ENCODE measurements at regions not wholly inside any gene's neighbourhood (a gene's known extent, or its start where the extent isn't known, plus 50 kb on each side); places are given as distances from the start of the nearest gene placed in this dataset.

- DNase-seq = no peak
These were observed 935.8 kb upstream of the TYRP1 start for GRCh38 chr9:11757408-11757807.

GRCh38 chr9:11758016-11758415 is 935.2 kb upstream of the TYRP1 start:
- DNase-seq = no peak

DNA sequence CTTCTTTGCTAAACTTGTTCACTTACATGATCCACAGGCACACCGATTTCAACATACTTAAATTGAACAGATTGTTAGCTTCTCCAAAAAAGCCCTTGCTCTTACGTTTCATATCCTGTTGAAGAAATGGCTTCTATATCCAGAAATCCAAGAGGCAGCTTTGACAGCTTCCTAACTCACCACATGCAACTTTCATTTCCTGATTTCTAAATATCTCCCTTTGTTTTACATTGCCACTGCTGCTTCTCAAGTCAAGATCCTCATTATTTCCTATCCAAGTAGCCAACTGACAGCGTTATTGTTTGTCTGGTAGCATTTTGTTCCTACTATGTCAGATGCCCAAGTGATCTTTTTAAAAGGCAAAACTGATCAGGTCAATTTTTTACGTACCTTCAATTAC is 913.2 kb upstream of the TYRP1 start:
- no peak for DNase-seq

DNA sequence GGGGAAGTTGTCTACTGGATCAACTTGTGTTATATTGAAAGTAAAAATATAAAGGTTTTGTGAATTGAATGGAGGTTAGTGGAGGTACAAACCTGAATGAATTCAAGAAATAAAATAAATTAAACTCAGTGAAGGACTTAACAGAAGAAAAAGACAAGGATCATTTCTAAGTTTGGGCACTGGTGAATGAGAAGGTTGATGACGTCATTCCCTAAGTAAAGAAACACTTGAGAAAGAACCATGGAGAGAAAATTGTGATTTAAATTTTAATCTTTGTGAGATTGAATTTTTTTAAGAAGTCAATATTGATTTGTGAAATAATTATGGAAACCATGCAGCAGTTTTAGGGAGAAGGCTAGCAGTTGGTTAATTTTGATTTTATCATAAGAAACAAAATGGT is 900.3 kb upstream of the TYRP1 start:
- DNase-seq = no peak

- DNase-seq = no peak
These were observed 898.2 kb upstream of the TYRP1 start for GRCh38 chr9:11794984-11795383.

- no peak for DNase-seq
These were observed 887.2 kb upstream of the TYRP1 start for GRCh38 chr9:11805969-11806368.

DNA sequence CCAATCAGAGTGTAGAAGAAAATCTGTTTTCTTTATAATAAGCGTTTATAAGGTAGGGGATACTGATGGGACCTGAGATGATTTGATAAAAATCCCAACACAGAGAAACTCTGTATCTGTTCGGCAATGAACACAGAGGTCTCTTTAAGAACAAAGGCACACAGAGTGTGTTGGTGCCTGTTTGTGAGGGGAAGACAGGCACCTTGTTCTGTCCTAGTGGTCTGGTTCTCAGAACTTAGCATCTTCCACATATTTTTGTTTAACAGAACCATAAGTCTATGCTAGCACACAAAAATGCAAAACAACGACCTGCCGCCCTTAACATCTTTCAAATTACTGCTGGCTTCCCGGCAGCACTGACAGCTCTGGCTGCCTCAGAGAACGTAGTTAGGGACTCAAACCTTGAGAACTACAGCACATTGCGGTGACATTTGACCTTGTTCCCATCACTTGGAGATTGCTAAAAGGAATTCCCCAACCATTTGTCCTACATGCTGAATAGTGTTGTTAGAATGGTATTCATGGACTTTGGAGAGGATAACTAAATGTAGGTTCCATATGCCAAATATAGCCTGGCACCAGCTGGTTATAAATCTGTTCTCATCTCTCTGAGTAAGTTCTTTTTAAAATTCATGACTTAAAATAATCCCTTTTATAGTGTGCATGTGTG is 871.7 kb upstream of the TYRP1 start:
- no peak for DNase-seq

- no peak for DNase-seq
These were observed 865.0 kb upstream of the TYRP1 start for GRCh38 chr9:11828201-11828600.

GRCh38 chr9:11833056-11833455 is 860.1 kb upstream of the TYRP1 start:
- no peak for DNase-seq

DNA sequence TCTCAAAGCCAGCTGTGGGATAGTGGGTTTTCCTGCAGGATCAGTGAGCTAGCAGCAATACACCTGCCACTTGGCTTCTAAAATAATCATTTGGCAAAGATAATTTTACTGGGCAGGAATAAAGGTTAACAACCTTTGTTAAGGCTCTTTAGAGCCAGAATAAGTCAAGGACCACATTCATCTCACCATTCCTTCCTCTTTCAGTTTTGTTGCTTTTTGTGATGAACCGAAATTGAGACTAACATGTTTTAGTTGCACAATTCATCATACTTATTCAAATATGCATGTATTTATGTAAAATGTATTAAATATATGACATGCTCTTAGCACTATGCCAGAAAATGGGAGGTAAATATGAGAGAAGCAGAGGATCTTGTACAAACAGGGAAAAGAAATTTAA is 824.4 kb upstream of the TYRP1 start:
- no peak for DNase-seq

DNA sequence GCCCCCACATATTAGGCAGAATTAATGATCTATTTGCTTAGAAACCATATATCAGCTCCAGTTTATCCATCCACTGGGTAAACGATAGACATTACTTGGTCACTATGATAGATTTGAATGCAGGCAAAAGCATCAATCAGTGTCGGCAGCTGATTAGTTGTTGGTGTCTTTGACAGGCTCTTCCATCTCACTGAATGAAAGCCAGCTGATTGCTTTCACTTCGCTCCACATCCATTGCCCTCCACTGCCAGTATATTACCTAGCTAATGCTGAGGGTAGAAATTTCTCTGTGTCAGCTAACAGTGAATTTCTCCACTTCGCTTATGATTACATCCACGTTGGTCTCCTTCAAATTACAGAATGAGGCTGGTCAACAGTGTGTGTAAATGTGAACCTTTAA is 821.3 kb upstream of the TYRP1 start:
- DNase-seq = no peak

DNA sequence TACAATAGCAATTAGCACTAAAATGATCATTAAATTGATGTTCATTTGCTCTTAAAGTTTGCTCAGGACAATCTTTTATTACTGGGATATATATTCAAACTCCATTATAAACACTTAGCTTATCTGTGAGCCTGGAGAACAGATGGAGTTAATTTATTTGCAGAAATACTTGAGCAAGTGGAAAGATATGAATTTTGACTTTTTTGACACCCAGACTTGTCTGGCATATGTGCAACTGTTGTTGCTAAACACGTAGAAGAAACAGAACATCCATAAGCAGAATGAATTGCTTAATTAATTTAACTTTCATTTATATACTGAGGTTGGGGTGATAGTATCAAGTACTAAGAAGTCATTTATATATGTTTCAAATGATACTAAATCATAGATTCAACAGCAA is 820.7 kb upstream of the TYRP1 start:
- no peak for DNase-seq

DNA sequence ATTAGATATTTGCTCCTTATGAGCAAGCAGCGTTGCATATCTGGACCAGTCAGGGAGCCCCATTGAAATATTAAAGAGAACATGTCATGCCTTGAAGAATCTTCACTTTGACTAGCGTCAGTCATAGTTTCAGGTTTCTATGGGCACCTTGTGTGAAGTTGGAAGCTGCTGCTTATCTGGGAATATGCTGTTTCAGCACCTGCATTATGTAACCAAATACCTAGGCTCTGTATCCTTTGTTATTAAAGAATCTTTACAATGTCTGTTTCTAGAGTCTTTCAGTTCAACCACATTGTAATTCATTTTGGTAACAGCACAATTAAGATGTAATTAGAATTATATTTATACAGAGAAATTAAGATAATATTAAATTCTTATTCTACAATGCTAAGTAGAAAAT is 818.8 kb upstream of the TYRP1 start:
- DNase-seq = no peak

DNA sequence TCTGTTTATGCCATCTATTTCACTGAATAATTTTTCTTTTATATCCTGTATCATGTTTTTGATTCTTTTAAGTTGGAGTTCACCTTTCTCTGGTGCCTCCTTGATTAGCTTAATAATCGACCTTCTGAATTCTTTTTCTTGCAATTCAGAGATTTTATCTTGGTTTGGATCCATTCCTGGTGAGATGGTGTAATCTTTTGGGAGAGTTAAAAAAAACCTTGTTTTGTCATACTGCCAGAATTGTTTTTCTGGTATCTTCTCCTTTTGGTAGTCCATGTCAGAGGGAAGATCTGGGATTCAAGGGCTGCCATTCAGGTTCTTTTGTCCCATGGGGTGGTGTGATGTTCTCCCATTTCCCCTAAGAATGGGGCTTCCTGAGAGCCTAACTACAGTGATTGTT is 800.8 kb upstream of the TYRP1 start:
- DNase-seq = no peak

DNA sequence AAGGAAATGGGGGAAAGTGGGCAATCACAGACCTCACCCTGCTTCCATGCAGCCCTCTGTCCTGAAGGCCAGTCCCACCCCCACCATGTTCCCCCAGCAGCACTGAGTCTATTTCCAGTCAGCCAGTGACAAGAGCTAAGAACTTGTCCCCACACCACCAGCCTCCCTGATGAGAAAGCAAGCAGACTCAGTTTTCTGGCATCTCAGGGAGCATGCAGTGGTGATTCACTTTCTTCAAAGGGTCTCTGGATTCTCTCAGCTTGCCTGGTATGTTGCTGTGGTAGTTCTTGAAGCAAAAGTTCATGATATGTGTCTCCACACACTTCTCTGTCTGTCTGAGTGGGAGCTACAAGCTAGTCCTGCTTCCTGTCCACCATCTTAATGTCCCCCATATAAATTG is 799.9 kb upstream of the TYRP1 start:
- no peak for DNase-seq

GRCh38 chr9:11894136-11894535 is 799.0 kb upstream of the TYRP1 start:
- no peak for DNase-seq

GRCh38 chr9:11902610-11903009 is 790.6 kb upstream of the TYRP1 start:
- no peak for DNase-seq

- no peak for DNase-seq
These were observed 777.5 kb upstream of the TYRP1 start for GRCh38 chr9:11915699-11916098.

DNA sequence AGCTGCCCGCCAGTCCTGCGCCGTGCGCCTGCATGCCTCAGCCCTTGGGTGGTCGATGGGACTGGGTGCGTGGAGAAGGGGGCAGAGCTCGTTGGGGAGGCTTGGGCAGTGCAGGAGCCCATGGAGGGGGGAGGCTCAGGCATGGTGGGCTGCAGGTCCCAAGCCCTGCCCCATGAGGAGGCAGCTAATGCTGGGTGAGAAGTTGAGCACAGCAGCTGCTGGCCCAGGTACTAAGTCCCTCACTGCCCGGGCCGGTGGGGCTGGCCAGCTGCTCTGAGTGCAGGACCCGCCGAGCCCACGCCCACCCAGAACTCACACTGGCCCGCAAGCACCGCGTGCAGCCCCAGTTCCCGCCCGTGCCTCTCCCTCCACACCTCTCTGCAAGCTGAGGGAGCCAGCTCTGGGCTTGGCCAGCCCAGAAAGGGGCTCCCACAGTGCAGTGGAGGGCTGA is 764.3 kb upstream of the TYRP1 start:
- no peak for DNase-seq

DNA sequence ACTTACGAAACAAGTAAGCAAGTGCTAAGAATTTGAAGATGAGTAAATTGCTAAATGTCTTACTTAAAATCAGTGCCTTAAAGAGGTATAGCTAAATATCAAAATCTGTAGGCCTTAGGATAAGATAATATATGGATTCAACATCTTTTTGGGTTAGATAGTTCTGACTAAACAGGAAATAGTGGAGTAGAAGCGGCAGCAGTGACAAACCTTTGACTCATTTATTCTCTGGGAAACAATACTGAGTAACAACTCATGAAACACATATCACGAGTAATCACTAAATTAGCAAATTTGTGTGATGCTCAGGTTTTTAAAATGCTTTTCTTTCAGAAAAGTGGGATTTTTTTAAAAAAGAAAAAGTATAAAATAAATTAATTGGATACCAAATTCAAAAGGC is 762.1 kb upstream of the TYRP1 start:
- DNase-seq = no peak

DNA sequence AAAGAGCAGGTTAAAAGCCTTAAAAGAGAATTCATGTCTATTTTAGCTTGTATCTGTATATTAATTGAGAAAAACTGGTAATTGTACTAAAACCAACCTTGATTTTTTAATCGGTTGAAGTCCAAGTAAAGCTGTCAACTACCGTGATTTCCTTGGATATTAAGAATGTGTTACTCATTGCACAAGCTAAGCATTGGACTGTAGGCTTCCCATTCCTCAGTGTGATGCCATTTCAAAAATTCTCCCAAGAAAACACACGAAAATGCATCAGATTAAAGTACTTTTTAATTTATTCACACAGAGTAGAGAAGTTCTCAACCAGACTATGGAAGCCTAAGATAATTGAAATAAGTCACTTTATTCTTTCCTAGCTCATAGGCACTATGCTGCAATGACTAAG is 761.4 kb upstream of the TYRP1 start:
- DNase-seq = no peak

DNA sequence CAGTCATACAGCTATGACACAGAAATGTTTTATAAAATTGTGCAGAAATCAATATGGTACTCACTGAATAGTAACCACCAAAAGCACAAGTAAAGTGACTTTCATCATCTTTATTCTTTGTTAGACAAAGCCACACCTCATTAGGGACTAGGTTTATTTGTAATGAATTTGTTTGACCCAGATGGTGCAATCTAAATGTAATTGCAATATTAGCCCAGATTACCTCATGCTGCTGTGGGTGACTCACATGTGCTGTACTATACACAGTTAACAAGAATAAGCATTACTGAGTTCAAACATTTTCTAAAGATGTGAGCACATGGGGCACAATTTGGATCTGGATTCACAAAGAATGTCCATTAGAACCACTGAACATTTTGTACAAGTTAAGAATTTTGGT is 759.3 kb upstream of the TYRP1 start:
- no peak for DNase-seq

GRCh38 chr9:11946531-11946930 is 746.7 kb upstream of the TYRP1 start:
- no peak for DNase-seq

DNA sequence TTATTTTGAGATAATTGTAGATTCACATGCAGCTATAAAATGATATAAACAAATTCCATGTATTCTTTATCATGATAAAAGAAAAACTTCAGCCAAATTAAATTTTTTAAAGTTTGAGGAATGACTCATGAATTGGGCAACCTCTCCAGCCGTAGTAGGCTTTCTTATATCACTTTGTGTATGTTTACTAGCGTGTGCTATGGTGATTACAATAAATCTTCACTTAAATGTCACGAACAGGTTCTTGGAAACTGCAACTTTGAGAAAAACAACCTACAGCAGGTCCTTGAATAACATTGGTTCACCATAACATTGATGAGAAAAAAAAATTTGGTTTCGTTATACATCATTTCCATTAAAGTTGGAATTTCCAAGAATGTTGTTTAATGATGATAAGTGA is 730.9 kb upstream of the TYRP1 start:
- no peak for DNase-seq

DNA sequence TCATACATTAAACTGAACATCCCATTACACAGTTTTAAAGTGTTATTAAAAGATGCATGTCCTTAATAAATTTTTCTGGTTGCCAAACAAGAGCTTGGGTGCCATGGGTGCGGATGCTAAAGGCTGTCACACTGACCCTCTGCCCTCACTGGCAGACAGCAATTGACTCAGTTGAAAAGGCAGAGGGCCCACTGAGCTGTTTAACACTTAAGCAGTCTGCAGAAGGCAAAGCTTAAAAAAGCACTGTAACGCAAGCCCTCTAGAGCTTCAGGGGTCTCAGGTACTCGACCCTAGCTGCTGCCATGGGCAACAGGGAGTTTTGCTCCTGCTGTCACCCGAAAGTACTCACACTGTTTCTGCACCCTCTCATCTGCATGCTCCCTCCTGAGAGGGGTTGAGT is 726.4 kb upstream of the TYRP1 start:
- no peak for DNase-seq

- no peak for DNase-seq
These were observed 724.6 kb upstream of the TYRP1 start for GRCh38 chr9:11968631-11969030.

All from SHP77 (cell line).